ENCODE measurements at regions not wholly inside any gene's neighbourhood (a gene's known extent, or its start where the extent isn't known, plus 50 kb on each side); places are given as distances from the start of the nearest gene placed in this dataset.
"Not testable (repeated sequence)": the region's sequence is repeated elsewhere in the genome, so short reads cannot be mapped to it uniquely, and the experiment has no call there.

- no peak for DNase-seq (ENCODE audit: low read depth in 4 of 4, low spot score in 1 of 4)
Observed at GRCh38 chr6:2611092-2611491, 139.6 kb downstream of the MYLK4 start.

- no peak for DNase-seq (ENCODE audit: low read depth in 4 of 4, low spot score in 1 of 4)
Observed at GRCh38 chr6:2608503-2608902, 142.2 kb downstream of the MYLK4 start.

- no peak for DNase-seq (ENCODE audit: low read depth in 4 of 4, low spot score in 1 of 4)
Observed at GRCh38 chr6:2600363-2600762, 150.4 kb downstream of the MYLK4 start.

GRCh38 chr6:2599817-2600216 lies 150.9 kb downstream of the MYLK4 start:
- DNase-seq (ENCODE audit: low read depth in 4 of 4, low spot score in 1 of 4): no peak

- DNase-seq (ENCODE audit: low read depth in 4 of 4, low spot score in 1 of 4): no peak
Observed at GRCh38 chr6:2598867-2599266, 151.9 kb downstream of the MYLK4 start.

- no peak for DNase-seq (ENCODE audit: low read depth in 4 of 4, low spot score in 1 of 4)
Observed at GRCh38 chr6:2597991-2598390, 152.7 kb downstream of the MYLK4 start.

- DNase-seq (ENCODE audit: low read depth in 4 of 4, low spot score in 1 of 4): not testable (repeated sequence)
Observed at GRCh38 chr6:2597457-2597856, 153.3 kb downstream of the MYLK4 start.

GRCh38 chr6:2596222-2596621 lies 154.5 kb downstream of the MYLK4 start:
- DNase-seq (ENCODE audit: low read depth in 4 of 4, low spot score in 1 of 4): no peak

GRCh38 chr6:2594868-2595267 lies 155.9 kb downstream of the MYLK4 start:
- no peak for DNase-seq (ENCODE audit: low read depth in 4 of 4, low spot score in 1 of 4)

- DNase-seq (ENCODE audit: low read depth in 4 of 4, low spot score in 1 of 4): no peak
Observed at GRCh38 chr6:2593167-2593566, 157.6 kb downstream of the MYLK4 start.

- no peak for DNase-seq (ENCODE audit: low read depth in 4 of 4, low spot score in 1 of 4)
Observed at GRCh38 chr6:2589171-2589661, 161.5 kb downstream of the MYLK4 start.

GRCh38 chr6:2583459-2583858 lies 167.3 kb downstream of the MYLK4 start:
- no peak for DNase-seq (ENCODE audit: low read depth in 4 of 4, low spot score in 1 of 4)

- no peak for DNase-seq (ENCODE audit: low read depth in 4 of 4, low spot score in 1 of 4)
Observed at GRCh38 chr6:2582268-2582667, 168.5 kb downstream of the MYLK4 start.

- no peak for DNase-seq (ENCODE audit: low read depth in 4 of 4, low spot score in 1 of 4)
Observed at GRCh38 chr6:2581611-2582010, 169.1 kb downstream of the MYLK4 start.

GRCh38 chr6:2581011-2581410 lies 169.7 kb downstream of the MYLK4 start:
- DNase-seq (ENCODE audit: low read depth in 4 of 4, low spot score in 1 of 4): no peak

- no peak for DNase-seq (ENCODE audit: low read depth in 4 of 4, low spot score in 1 of 4)
Observed at GRCh38 chr6:2579804-2580570, 170.7 kb downstream of the MYLK4 start.

- no peak for DNase-seq (ENCODE audit: low read depth in 4 of 4, low spot score in 1 of 4)
Observed at GRCh38 chr6:2579241-2579761, 171.4 kb downstream of the MYLK4 start.

- no peak for DNase-seq (ENCODE audit: low read depth in 4 of 4, low spot score in 1 of 4)
Observed at GRCh38 chr6:2578767-2579166, 172.0 kb downstream of the MYLK4 start.

GRCh38 chr6:2576499-2576898 lies 174.2 kb downstream of the MYLK4 start:
- no peak for DNase-seq (ENCODE audit: low read depth in 4 of 4, low spot score in 1 of 4)

- no peak for DNase-seq (ENCODE audit: low read depth in 4 of 4, low spot score in 1 of 4)
Observed at GRCh38 chr6:2575236-2575635, 175.5 kb downstream of the MYLK4 start.

- not testable (repeated sequence) for DNase-seq (ENCODE audit: low read depth in 4 of 4, low spot score in 1 of 4)
Observed at GRCh38 chr6:2569420-2569819, 181.3 kb downstream of the MYLK4 start.

- DNase-seq (ENCODE audit: low read depth in 4 of 4, low spot score in 1 of 4): no peak
Observed at GRCh38 chr6:2566048-2566447, 184.7 kb downstream of the MYLK4 start.

GRCh38 chr6:2565499-2565898 lies 185.2 kb downstream of the MYLK4 start:
- no peak for DNase-seq (ENCODE audit: low read depth in 4 of 4, low spot score in 1 of 4)
